ENCODE measurements at regions not wholly inside any gene's neighbourhood (a gene's known extent, or its start where the extent isn't known, plus 50 kb on each side); places are given as distances from the start of the nearest gene placed in this dataset.

DNA sequence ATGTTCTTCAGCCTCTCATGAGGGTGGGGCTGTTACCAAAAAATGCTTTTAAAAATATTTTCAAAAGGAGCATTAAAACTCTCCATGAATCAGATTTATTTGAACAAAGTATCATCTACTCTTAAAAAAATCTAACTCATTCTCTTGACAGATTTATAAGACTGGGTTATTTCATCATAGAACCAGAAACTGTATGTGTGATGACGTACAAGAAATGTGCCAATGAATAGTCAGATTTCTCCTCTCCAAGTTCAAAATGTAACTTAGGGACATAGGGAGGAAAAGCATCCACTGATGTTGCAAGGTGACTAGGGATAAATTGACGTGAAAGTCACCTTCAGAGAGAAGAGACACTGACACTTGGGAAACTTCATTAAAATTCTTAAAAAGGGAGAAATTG is 89.1 kb upstream of the CLNK start:
- TF ChIP-seq FOXK2 (IDR thresholded peaks at IDR 0.05) (no peak), SP1 (IDR thresholded peaks at IDR 0.05) (no peak), BHLHE40 (IDR thresholded peaks at IDR 0.05; ENCODE audit: borderline replicate concordance) (no peak), ELF4 (IDR thresholded peaks at IDR 0.05) (no peak), FOXA1 (IDR thresholded peaks at IDR 0.05) (no peak)

Measured in HEK293T (cell line).